Astrocyte (in vitro differentiated cells and primary cell): ENCODE measurements at regions not wholly inside any gene's neighbourhood (a gene's known extent, or its start where the extent isn't known, plus 50 kb on each side); places are given as distances from the start of the nearest gene placed in this dataset.

ENCODE experiments used
- EZH2 ChIP-seq: IDR thresholded peaks from 2 replicates; pipeline ENCODE4 v1.6.1; 2012; ENCODE audit warnings: mild to moderate bottlenecking, low read length, inconsistent platforms; ENCODE audit not compliant: insufficient read depth
- TF ChIP-seq, protein P1 (sequence below): IDR thresholded peaks from 2 replicates; pipeline ENCODE4 v1.5.1; 2011; ENCODE audit warnings: low read depth, mild to moderate bottlenecking, inconsistent platforms, low read length, moderate library complexity; ENCODE audit not compliant: insufficient read depth

DNA sequence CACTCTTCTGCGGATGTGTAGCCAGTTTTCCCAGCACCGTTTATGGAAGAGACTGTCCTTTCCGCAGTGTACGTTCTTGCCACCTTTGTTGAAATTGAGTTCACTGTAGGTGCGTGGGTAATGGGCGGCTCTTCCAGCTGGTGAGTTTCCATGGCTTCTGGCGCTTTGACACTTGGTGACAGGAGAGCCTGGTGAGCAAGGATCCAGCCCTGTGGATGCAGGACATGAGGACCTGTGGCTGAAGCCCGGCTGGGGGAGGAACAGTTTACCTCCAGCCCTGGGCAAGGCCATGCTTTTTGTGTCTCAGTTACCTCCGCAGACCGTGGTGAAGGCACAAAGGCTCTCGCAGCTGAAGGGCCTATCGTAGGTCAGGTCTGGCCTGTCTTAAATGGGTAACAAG is 166.5 kb downstream of the LAT start:
- TF ChIP-seq, protein P1, sequence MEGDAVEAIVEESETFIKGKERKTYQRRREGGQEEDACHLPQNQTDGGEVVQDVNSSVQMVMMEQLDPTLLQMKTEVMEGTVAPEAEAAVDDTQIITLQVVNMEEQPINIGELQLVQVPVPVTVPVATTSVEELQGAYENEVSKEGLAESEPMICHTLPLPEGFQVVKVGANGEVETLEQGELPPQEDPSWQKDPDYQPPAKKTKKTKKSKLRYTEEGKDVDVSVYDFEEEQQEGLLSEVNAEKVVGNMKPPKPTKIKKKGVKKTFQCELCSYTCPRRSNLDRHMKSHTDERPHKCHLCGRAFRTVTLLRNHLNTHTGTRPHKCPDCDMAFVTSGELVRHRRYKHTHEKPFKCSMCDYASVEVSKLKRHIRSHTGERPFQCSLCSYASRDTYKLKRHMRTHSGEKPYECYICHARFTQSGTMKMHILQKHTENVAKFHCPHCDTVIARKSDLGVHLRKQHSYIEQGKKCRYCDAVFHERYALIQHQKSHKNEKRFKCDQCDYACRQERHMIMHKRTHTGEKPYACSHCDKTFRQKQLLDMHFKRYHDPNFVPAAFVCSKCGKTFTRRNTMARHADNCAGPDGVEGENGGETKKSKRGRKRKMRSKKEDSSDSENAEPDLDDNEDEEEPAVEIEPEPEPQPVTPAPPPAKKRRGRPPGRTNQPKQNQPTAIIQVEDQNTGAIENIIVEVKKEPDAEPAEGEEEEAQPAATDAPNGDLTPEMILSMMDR = no peak
- TF ChIP-seq EZH2 = no peak
